Activated B cell treated with CpG ODN at 0.5 μM for 24 hours (primary cell): ENCODE measurements at regions not wholly inside any gene's neighbourhood (a gene's known extent, or its start where the extent isn't known, plus 50 kb on each side); places are given as distances from the start of the nearest gene placed in this dataset.

ENCODE experiments used
- ATAC-seq: fragments of 200-7000 bp; cut with Tn5 transposase; one replicate; pipeline ENCODE4 v1.10.0; 2021; ENCODE audit warnings: low read depth, mild to moderate bottlenecking, moderate library complexity
- CTCF ChIA-PET: fragments of 350-600 bp; sonication (Branson Sonifier 250); formaldehyde crosslinking; loops from one replicate; lab custom pipeline; 2021; ENCODE audit warnings: antibody characterized with exemption; lab: Charles Lee
- POLR2A ChIA-PET: fragments of 350-600 bp; sonication (Branson Sonifier 250); formaldehyde crosslinking; loops from one replicate; lab custom pipeline; 2021; ENCODE audit warnings: antibody characterized with exemption; lab: Charles Lee
- DNase-seq: peaks from one replicate; pipeline ENCODE4 v3.0.0; 2022
- H3K27ac Mint-ChIP-seq: one replicate; pipeline ENCODE4 v1.8.0; 2020; ENCODE audit warnings: mixed read lengths
- H3K27me3 Mint-ChIP-seq: one replicate; pipeline ENCODE4 v1.8.0; 2021; ENCODE audit warnings: mixed read lengths
- H3K36me3 Mint-ChIP-seq: one replicate; pipeline ENCODE4 v1.8.0; 2021; ENCODE audit warnings: low read depth, mixed read lengths
- H3K4me1 Mint-ChIP-seq: one replicate; pipeline ENCODE4 v1.8.0; 2021; ENCODE audit warnings: mixed read lengths
- H3K4me3 Mint-ChIP-seq: one replicate; pipeline ENCODE4 v1.8.0; 2020; ENCODE audit warnings: mild to moderate bottlenecking, mixed read lengths
- H3K9me3 Mint-ChIP-seq: one replicate; pipeline ENCODE4 v1.8.0; 2020; ENCODE audit warnings: mixed read lengths
- intact Hi-C: fragments of 100-400 bp; cut with micrococcal nuclease; formaldehyde crosslinking; loops from one replicate; pipeline ENCODE4 v1.15.1; 2024
- TF ChIP-seq, protein P1 (sequence below): fragments of 200-600 bp; IDR thresholded peaks from one replicate; pipeline ENCODE4 v1.8.0; 2022; ENCODE audit warnings: antibody characterized with exemption, mild to moderate bottlenecking

- Mint-ChIP-seq H3K36me3 (peaks cover 2% of the 10 kb centered on the region), H3K4me3 (no peak overlapping the region), H3K27me3 (no peaks in the 10 kb centered on the region), H3K4me1 (peaks cover 18% of the 10 kb centered on the region), H3K27ac (no peak overlapping the region), H3K9me3 (peaks cover 5% of the 10 kb centered on the region)
- no peak for ATAC-seq
- TF ChIP-seq, protein P1, sequence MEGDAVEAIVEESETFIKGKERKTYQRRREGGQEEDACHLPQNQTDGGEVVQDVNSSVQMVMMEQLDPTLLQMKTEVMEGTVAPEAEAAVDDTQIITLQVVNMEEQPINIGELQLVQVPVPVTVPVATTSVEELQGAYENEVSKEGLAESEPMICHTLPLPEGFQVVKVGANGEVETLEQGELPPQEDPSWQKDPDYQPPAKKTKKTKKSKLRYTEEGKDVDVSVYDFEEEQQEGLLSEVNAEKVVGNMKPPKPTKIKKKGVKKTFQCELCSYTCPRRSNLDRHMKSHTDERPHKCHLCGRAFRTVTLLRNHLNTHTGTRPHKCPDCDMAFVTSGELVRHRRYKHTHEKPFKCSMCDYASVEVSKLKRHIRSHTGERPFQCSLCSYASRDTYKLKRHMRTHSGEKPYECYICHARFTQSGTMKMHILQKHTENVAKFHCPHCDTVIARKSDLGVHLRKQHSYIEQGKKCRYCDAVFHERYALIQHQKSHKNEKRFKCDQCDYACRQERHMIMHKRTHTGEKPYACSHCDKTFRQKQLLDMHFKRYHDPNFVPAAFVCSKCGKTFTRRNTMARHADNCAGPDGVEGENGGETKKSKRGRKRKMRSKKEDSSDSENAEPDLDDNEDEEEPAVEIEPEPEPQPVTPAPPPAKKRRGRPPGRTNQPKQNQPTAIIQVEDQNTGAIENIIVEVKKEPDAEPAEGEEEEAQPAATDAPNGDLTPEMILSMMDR, result no peak
- intact Hi-C loops, result no loop called here
- POLR2A ChIA-PET, result interaction anchor here (1.8 kb wide), 1 partner anchor 59 kb away, joined by 5 read pairs; no protein-coding TSS in a partner anchor
- CTCF ChIA-PET, result no interaction called here
- no peak for DNase-seq
These were observed 61.0 kb upstream of the TGIF1 start for GRCh38 chr18:3388980-3389379.

GRCh38 chr18:3389977-3390376 is 60.0 kb upstream of the TGIF1 start:
- CTCF ChIA-PET, result no interaction called here
- POLR2A ChIA-PET, result interaction anchor here (0.6 to 1.8 kb wide), 2 partner anchors 12 to 49 kb away, joined by 5 to 7 read pairs; no protein-coding TSS in a partner anchor
- Mint-ChIP-seq H3K4me3 (no peak overlapping the region), H3K27me3 (no peaks in the 10 kb centered on the region), H3K4me1 (peaks cover 8% of the 10 kb centered on the region), H3K27ac (no peak overlapping the region), H3K9me3 (peaks cover 10% of the 10 kb centered on the region), H3K36me3 (peaks cover 5% of the 10 kb centered on the region)
- no peak for DNase-seq
- intact Hi-C loops, result no loop called here
- TF ChIP-seq, protein P1, result no peak
- ATAC-seq, result no peak

GRCh38 chr18:3391704-3392466 is 58.1 kb upstream of the TGIF1 start:
- ATAC-seq (no peak), DNase-seq (no peak)
- peaks cover 10% of the 10 kb centered on the region for H3K9me3 Mint-ChIP-seq
- H3K27ac Mint-ChIP-seq, result no peak overlapping the region
- H3K4me3 Mint-ChIP-seq, result no peak overlapping the region
- peaks cover 5% of the 10 kb centered on the region for H3K36me3 Mint-ChIP-seq
- POLR2A ChIA-PET, result interaction anchor here (1.0 to 1.3 kb wide), 2 partner anchors 55 to 193 kb away, joined by 4 to 5 read pairs; no protein-coding TSS in a partner anchor
- no peaks in the 10 kb centered on the region for H3K27me3 Mint-ChIP-seq
- no peaks in the 10 kb centered on the region for H3K4me1 Mint-ChIP-seq
- CTCF ChIA-PET, result no interaction called here
- TF ChIP-seq, protein P1, result no peak
- intact Hi-C loops, result no loop called here

DNA sequence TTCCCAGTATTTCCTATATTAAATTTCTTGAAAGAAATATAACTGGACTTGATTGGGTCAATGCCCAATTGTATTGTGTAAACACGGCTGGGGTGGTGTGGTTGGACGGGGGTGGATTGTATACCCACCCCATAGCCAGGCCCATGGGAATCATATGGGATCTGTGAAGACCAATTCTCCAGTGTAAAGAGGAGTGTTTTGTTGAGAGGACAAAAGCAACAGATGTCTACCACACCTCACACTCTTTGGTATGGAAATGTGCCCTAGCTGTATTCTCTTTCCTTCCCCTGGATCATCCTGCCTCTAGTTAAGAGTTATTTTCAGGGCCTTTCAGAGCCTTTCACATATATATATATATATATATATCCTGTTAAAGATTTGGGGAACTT is 57.5 kb upstream of the TGIF1 start:
- no peak overlapping the region for H3K27ac Mint-ChIP-seq
- POLR2A ChIA-PET, result interaction anchor here (1.3 kb wide), 1 partner anchor 193 kb away, joined by 5 read pairs; no protein-coding TSS in a partner anchor
- intact Hi-C loops, result no loop called here

DNA sequence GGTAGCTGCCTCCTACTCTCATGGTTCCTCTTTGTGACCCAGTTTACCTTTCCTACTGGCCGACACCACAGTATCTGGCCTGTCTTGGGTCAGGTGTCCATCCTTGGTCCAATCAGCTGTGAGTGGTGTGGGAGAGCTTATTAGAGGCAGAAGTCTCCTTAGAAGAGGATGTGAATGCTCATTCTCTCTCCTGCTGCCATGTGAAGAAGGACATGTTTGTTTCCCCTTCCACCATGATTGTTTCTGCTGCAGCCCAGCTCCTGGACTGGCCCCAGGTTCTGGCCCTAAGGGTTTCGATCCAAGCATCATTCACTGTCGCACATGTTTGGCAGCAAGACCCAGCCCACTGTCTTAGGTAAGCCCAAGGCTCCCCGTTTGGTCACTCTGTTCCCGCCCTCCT is 55.3 kb upstream of the TGIF1 start:
- H3K9me3 Mint-ChIP-seq, result peaks cover 9% of the 10 kb centered on the region
- DNase-seq (no peak), ATAC-seq (no peak)
- ChIA-PET CTCF (interaction anchor here (0.6 kb wide), 1 partner anchor 74 kb away, joined by 3 read pairs; no protein-coding TSS in a partner anchor), POLR2A (interaction anchor here (1.0 kb wide), 2 partner anchors 10 to 17 kb away, joined by 3 to 4 read pairs; no protein-coding TSS in a partner anchor)
- H3K36me3 Mint-ChIP-seq, result peaks cover 5% of the 10 kb centered on the region
- no peak overlapping the region for H3K4me3 Mint-ChIP-seq
- H3K27me3 Mint-ChIP-seq, result no peaks in the 10 kb centered on the region
- intact Hi-C loops, result no loop called here
- H3K27ac Mint-ChIP-seq, result no peak overlapping the region
- H3K4me1 Mint-ChIP-seq, result peaks cover 6% of the 10 kb centered on the region
- TF ChIP-seq, protein P1, result no peak

More for the DNA sequence above, 57.5 kb upstream of the TGIF1 start:
- TF ChIP-seq, protein P1, result no peak
- Mint-ChIP-seq H3K36me3 (peaks cover 5% of the 10 kb centered on the region), H3K4me1 (no peaks in the 10 kb centered on the region), H3K9me3 (peaks cover 10% of the 10 kb centered on the region), H3K27me3 (no peaks in the 10 kb centered on the region), H3K4me3 (no peak overlapping the region)
- CTCF ChIA-PET, result no interaction called here
- no peak for ATAC-seq
- no peak for DNase-seq
